Fibroblast of skin of right quadriceps (primary cell): ENCODE measurements at regions not wholly inside any gene's neighbourhood (a gene's known extent, or its start where the extent isn't known, plus 50 kb on each side); places are given as distances from the start of the nearest gene placed in this dataset.

Experiments used
- DNase-seq: peaks from one replicate; pipeline ENCODE4 v3.0.0-alpha.2; 2013

GRCh38 chr3:44061268-44061667, 180.4 kb upstream of the TOPAZ1 start:
- no peak for DNase-seq

GRCh38 chr3:44061961-44062360, 179.7 kb upstream of the TOPAZ1 start:
- DNase-seq = no peak

- no peak for DNase-seq
These were observed 176.2 kb upstream of the TOPAZ1 start for GRCh38 chr3:44065311-44066094.

- DNase-seq = no peak
These were observed 174.9 kb upstream of the TOPAZ1 start for GRCh38 chr3:44066806-44067205.

GRCh38 chr3:44067431-44067830, 174.3 kb upstream of the TOPAZ1 start:
- no peak for DNase-seq

GRCh38 chr3:44068753-44069152, 172.9 kb upstream of the TOPAZ1 start:
- DNase-seq = no peak

GRCh38 chr3:44069276-44069675, 172.4 kb upstream of the TOPAZ1 start:
- DNase-seq = no peak

- no peak for DNase-seq
These were observed 170.7 kb upstream of the TOPAZ1 start for GRCh38 chr3:44070841-44071546.

GRCh38 chr3:44072601-44073540, 168.8 kb upstream of the TOPAZ1 start:
- no peak for DNase-seq

- DNase-seq = no peak
These were observed 167.5 kb upstream of the TOPAZ1 start for GRCh38 chr3:44074181-44074580.

- no peak for DNase-seq
These were observed 165.4 kb upstream of the TOPAZ1 start for GRCh38 chr3:44076221-44076829.

- DNase-seq = no peak
These were observed 164.4 kb upstream of the TOPAZ1 start for GRCh38 chr3:44077267-44077666.

- DNase-seq = no peak
These were observed 162.8 kb upstream of the TOPAZ1 start for GRCh38 chr3:44078863-44079262.

- no peak for DNase-seq
These were observed 161.8 kb upstream of the TOPAZ1 start for GRCh38 chr3:44079916-44080315.

GRCh38 chr3:44080474-44081072, 161.1 kb upstream of the TOPAZ1 start:
- no peak for DNase-seq

- DNase-seq = no peak
These were observed 151.7 kb upstream of the TOPAZ1 start for GRCh38 chr3:44090036-44090435.

- DNase-seq = no peak
These were observed 149.2 kb upstream of the TOPAZ1 start for GRCh38 chr3:44092497-44092896.

- DNase-seq = no peak
These were observed 148.2 kb upstream of the TOPAZ1 start for GRCh38 chr3:44093531-44093930.

GRCh38 chr3:44098656-44099415, 142.8 kb upstream of the TOPAZ1 start:
- DNase-seq = no peak

- no peak for DNase-seq
These were observed 142.0 kb upstream of the TOPAZ1 start for GRCh38 chr3:44099566-44100297.

- DNase-seq = no peak
These were observed 141.4 kb upstream of the TOPAZ1 start for GRCh38 chr3:44100298-44100695.
